Suppressor macrophage (primary cell): ENCODE measurements at regions not wholly inside any gene's neighbourhood (a gene's known extent, or its start where the extent isn't known, plus 50 kb on each side); places are given as distances from the start of the nearest gene placed in this dataset.
"Not testable (repeated sequence)": the region's sequence is repeated elsewhere in the genome, so short reads cannot be mapped to it uniquely, and the experiment has no call there.

Experiments
- DNase-seq, 4 experiments: peaks; one replicate each; pipeline ENCODE4 v3.0.0-alpha.2; 2020 to 2022

GRCh38 chr12:91657032-91657431, 474.4 kb upstream of the DCN start:
- DNase-seq = no peak

- no peak for DNase-seq
Measured at GRCh38 chr12:91655966-91656365, 473.3 kb upstream of the DCN start.

GRCh38 chr12:91654087-91654486, 471.5 kb upstream of the DCN start:
- DNase-seq = no peak

- DNase-seq = no peak
Measured at GRCh38 chr12:91651728-91652127, 469.1 kb upstream of the DCN start.

- no peak for DNase-seq
Measured at GRCh38 chr12:91643763-91644162, 461.1 kb upstream of the DCN start.

GRCh38 chr12:91640021-91640420, 457.4 kb upstream of the DCN start:
- no peak for DNase-seq

- no peak for DNase-seq
Measured at GRCh38 chr12:91639327-91639726, 456.7 kb upstream of the DCN start.

- DNase-seq = no peak
Measured at GRCh38 chr12:91637789-91638624, 455.4 kb upstream of the DCN start.

GRCh38 chr12:91636721-91637120, 454.1 kb upstream of the DCN start:
- no peak for DNase-seq

- DNase-seq = not testable (repeated sequence)
Measured at GRCh38 chr12:91634386-91634713, 451.7 kb upstream of the DCN start.

- no peak for DNase-seq
Measured at GRCh38 chr12:91633734-91634357, 451.2 kb upstream of the DCN start.

GRCh38 chr12:91633206-91633605, 450.6 kb upstream of the DCN start:
- DNase-seq = no peak

- no peak for DNase-seq
Measured at GRCh38 chr12:91632042-91632786, 449.6 kb upstream of the DCN start.

GRCh38 chr12:91630596-91631293, 448.1 kb upstream of the DCN start:
- peak; percentile 30 to 84 (median 66) for DNase-seq

- DNase-seq = no peak
Measured at GRCh38 chr12:91630083-91630482, 447.5 kb upstream of the DCN start.

GRCh38 chr12:91629440-91629839, 446.8 kb upstream of the DCN start:
- no peak for DNase-seq

GRCh38 chr12:91628656-91629055, 446.0 kb upstream of the DCN start:
- DNase-seq = no peak

- no peak for DNase-seq
Measured at GRCh38 chr12:91627225-91627624, 444.6 kb upstream of the DCN start.

GRCh38 chr12:91622981-91623380, 440.4 kb upstream of the DCN start:
- no peak for DNase-seq

- DNase-seq = no peak
Measured at GRCh38 chr12:91622037-91622436, 439.4 kb upstream of the DCN start.

- DNase-seq = no peak
Measured at GRCh38 chr12:91620992-91621391, 438.4 kb upstream of the DCN start.

GRCh38 chr12:91620422-91620821, 437.8 kb upstream of the DCN start:
- no peak for DNase-seq

GRCh38 chr12:91618281-91618680, 435.7 kb upstream of the DCN start:
- no peak for DNase-seq
